Smooth muscle cell (in vitro differentiated cells): ENCODE measurements at regions not wholly inside any gene's neighbourhood (a gene's known extent, or its start where the extent isn't known, plus 50 kb on each side); places are given as distances from the start of the nearest gene placed in this dataset.

Source experiments
- DNase-seq: peaks from one replicate; lab custom pipeline; 2025; ENCODE audit not compliant: unreplicated experiment; lab: John Stamatoyannopoulos, UW
- H2AFZ ChIP-seq: fragments of 200-600 bp; sonication (generic); 2 replicates; pipeline ENCODE4 v1.6.0; 2016; ENCODE audit warnings: antibody characterized with exemption, low read depth, mild to moderate bottlenecking
- H3F3A ChIP-seq: fragments of 200-600 bp; sonication (generic); 2 replicates; pipeline ENCODE4 v1.6.0; 2017; ENCODE audit warnings: antibody characterized with exemption, low read depth
- H3K27ac ChIP-seq: fragments of 200-600 bp; sonication (generic); 2 replicates; pipeline ENCODE4 v1.5.1; 2016; ENCODE audit warnings: low read depth, mild to moderate bottlenecking
- H3K27me3 ChIP-seq: fragments of 200-600 bp; sonication (generic); 2 replicates; pipeline ENCODE4 v1.6.1; 2016; ENCODE audit warnings: low read depth, mild to moderate bottlenecking
- H3K36me3 ChIP-seq: fragments of 200-600 bp; sonication (generic); 2 replicates; pipeline ENCODE4 v1.5.1; 2016; ENCODE audit warnings: low read depth
- H3K4me1 ChIP-seq: fragments of 200-600 bp; sonication (generic); 2 replicates; pipeline ENCODE4 v1.5.1; 2016; ENCODE audit warnings: low read depth
- H3K4me2 ChIP-seq: fragments of 200-600 bp; sonication (generic); 2 replicates; pipeline ENCODE4 v1.6.0; 2016; ENCODE audit warnings: mild to moderate bottlenecking
- H3K4me3 ChIP-seq: fragments of 200-600 bp; sonication (generic); 2 replicates; pipeline ENCODE4 v1.5.1; 2016; ENCODE audit warnings: mild to moderate bottlenecking
- H3K79me2 ChIP-seq: fragments of 200-600 bp; sonication (generic); 2 replicates; pipeline ENCODE4 v1.6.0; 2016; ENCODE audit warnings: low read depth, mild to moderate bottlenecking
- H3K9ac ChIP-seq: fragments of 200-600 bp; sonication (generic); 2 replicates; pipeline ENCODE4 v1.6.0; 2016; ENCODE audit warnings: low read depth
- H3K9me3 ChIP-seq: fragments of 200-600 bp; sonication (generic); replicated peaks from 2 replicates; pipeline ENCODE4 v1.5.1; 2016; ENCODE audit warnings: low read depth
- H4K20me1 ChIP-seq: fragments of 200-600 bp; sonication (generic); 2 replicates; pipeline ENCODE4 v1.6.0; 2016; ENCODE audit warnings: low read depth
- CTCF ChIP-seq: fragments of 200-600 bp; sonication (generic); IDR thresholded peaks from 2 replicates; pipeline ENCODE4 v1.5.1; 2017; ENCODE audit warnings: borderline replicate concordance, mild to moderate bottlenecking, antibody characterized with exemption; ENCODE audit not compliant: insufficient read depth, poor library complexity, severe bottlenecking
- WGBS: methylation state at CpG from one replicate; pipeline ENCODE4 v1.1.7; 2016; ENCODE audit warnings: low lambda C conversion rate; 5-methylcytosine and 5-hydroxymethylcytosine counted together

- Histone ChIP-seq H3K36me3 (no peaks in the 10 kb centered on the region), H3K79me2 (no peaks in the 10 kb centered on the region), H3K4me1 (no peaks in the 10 kb centered on the region), H3F3A (no peaks in the 10 kb centered on the region), H3K9me3 (no peaks in the 10 kb centered on the region), H3K27me3 (no peaks in the 10 kb centered on the region), H4K20me1 (no peaks in the 10 kb centered on the region), H3K9ac (no peak overlapping the region), H3K4me2 (no peak overlapping the region), H3K4me3 (no peak overlapping the region), H2AFZ (no peak overlapping the region), H3K27ac (no peak overlapping the region)
- WGBS = 92% methylated on average over 3 of the region's 3 CpGs
- DNase-seq = no peak
- no peak for TF ChIP-seq CTCF
Measured at GRCh38 chr15:95724908-95725633, 605.4 kb upstream of the NR2F2 start.

GRCh38 chr15:95726891-95727290 lies 603.6 kb upstream of the NR2F2 start:
- no peak overlapping the region for H3K4me2 ChIP-seq
- H3K4me1 ChIP-seq = no peaks in the 10 kb centered on the region
- H3K4me3 ChIP-seq = no peak overlapping the region
- H3K79me2 ChIP-seq = no peaks in the 10 kb centered on the region
- H3K9ac ChIP-seq = no peak overlapping the region
- no peaks in the 10 kb centered on the region for H4K20me1 ChIP-seq
- no peaks in the 10 kb centered on the region for H3F3A ChIP-seq
- no peak overlapping the region for H2AFZ ChIP-seq
- WGBS = 93% methylated on average over 4 of the region's 4 CpGs
- no peak for TF ChIP-seq CTCF
- H3K27ac ChIP-seq = no peak overlapping the region
- H3K36me3 ChIP-seq = no peaks in the 10 kb centered on the region
- DNase-seq = no peak
- no peaks in the 10 kb centered on the region for H3K9me3 ChIP-seq
- H3K27me3 ChIP-seq = no peaks in the 10 kb centered on the region

- no peaks in the 10 kb centered on the region for H3K27me3 ChIP-seq
- no peaks in the 10 kb centered on the region for H3F3A ChIP-seq
- H3K4me1 ChIP-seq = no peaks in the 10 kb centered on the region
- H3K4me3 ChIP-seq = no peak overlapping the region
- H3K27ac ChIP-seq = no peak overlapping the region
- no peaks in the 10 kb centered on the region for H3K79me2 ChIP-seq
- H2AFZ ChIP-seq = no peak overlapping the region
- TF ChIP-seq CTCF = no peak
- DNase-seq = no peak
- 65% methylated on average over 3 of the region's 3 CpGs for WGBS
- no peaks in the 10 kb centered on the region for H4K20me1 ChIP-seq
- no peak overlapping the region for H3K9ac ChIP-seq
- H3K4me2 ChIP-seq = no peak overlapping the region
- H3K9me3 ChIP-seq = no peaks in the 10 kb centered on the region
- H3K36me3 ChIP-seq = no peaks in the 10 kb centered on the region
Measured at GRCh38 chr15:95733931-95734330, 596.6 kb upstream of the NR2F2 start.
